IMR-90 (cell line): ENCODE measurements at regions not wholly inside any gene's neighbourhood (a gene's known extent, or its start where the extent isn't known, plus 50 kb on each side); places are given as distances from the start of the nearest gene placed in this dataset.

ENCODE experiments used
- ATAC-seq: fragments of 200-7000 bp; cut with Tn5 transposase; 2 replicates; pipeline ENCODE4 v1.9.1; 2020; ENCODE audit warnings: low read depth, mild to moderate bottlenecking, moderate library complexity
- BruUV-seq: library from RNA; stranded (reverse); fragments of 400-500 nt; replicated peaks from 2 replicates; lab custom pipeline; 2021; lab: Mats Ljungman, UMichigan
- CTCF ChIA-PET: fragments of 300-600 bp; formaldehyde crosslinking; extraction: SDS; loops from one replicate; lab custom pipeline; 2021; ENCODE audit warnings: antibody characterized with exemption; lab: Yijun Ruan, JAX
- POLR2A ChIA-PET: fragments of 300-600 bp; sonication (Branson Sonifier 250); formaldehyde crosslinking; loops from one replicate; lab custom pipeline; 2022; ENCODE audit warnings: antibody characterized with exemption; ENCODE audit not compliant: unreplicated experiment; lab: Charles Lee
- DNase-seq: peaks from one replicate; pipeline ENCODE4 v3.0.0; 2013
- H2AFZ ChIP-seq: replicated peaks from 2 replicates; pipeline ENCODE3; 2013; ENCODE audit warnings: low read length, mild to moderate bottlenecking; ENCODE audit not compliant: poor library complexity
- H2AK5ac ChIP-seq: 2 replicates; pipeline ENCODE4 v1.6.1; 2013; ENCODE audit warnings: low read depth, low read length, inconsistent platforms
- H2AK9ac ChIP-seq: replicated peaks from 2 replicates; pipeline ENCODE3; 2013; ENCODE audit warnings: mild to moderate bottlenecking, low read depth, low read length, moderate library complexity; ENCODE audit not compliant: poor library complexity
- H2BK120ac ChIP-seq: 2 replicates; pipeline ENCODE4 v1.6.1; 2013; ENCODE audit warnings: low read depth, low read length, inconsistent platforms
- H2BK15ac ChIP-seq: 3 replicates; pipeline ENCODE4 v1.6.1; 2013; ENCODE audit warnings: low read depth, low read length, inconsistent platforms
- H2BK20ac ChIP-seq: 2 replicates; pipeline ENCODE4 v1.6.1; 2013; ENCODE audit warnings: low read depth, mild to moderate bottlenecking, inconsistent platforms, low read length, moderate library complexity
- H2BK5ac ChIP-seq: 2 replicates; pipeline ENCODE4 v1.6.1; 2013; ENCODE audit warnings: mild to moderate bottlenecking, low read depth, low read length, inconsistent platforms; ENCODE audit not compliant: poor library complexity, severe bottlenecking
- H3K14ac ChIP-seq: replicated peaks from 2 replicates; pipeline ENCODE4 v1.6.1; 2013; ENCODE audit warnings: low read depth, low read length, inconsistent platforms
- H3K18ac ChIP-seq: 2 replicates; pipeline ENCODE4 v1.6.1; 2013; ENCODE audit warnings: low read depth, low read length, control low read depth
- H3K23ac ChIP-seq: 2 replicates; pipeline ENCODE4 v1.6.1; 2013; ENCODE audit warnings: low read depth, low read length, inconsistent platforms
- H3K27ac ChIP-seq: 2 replicates; pipeline ENCODE4 v1.5.1; 2013; ENCODE audit warnings: mild to moderate bottlenecking, control low read depth, low read length; ENCODE audit not compliant: insufficient read depth
- H3K27me3 ChIP-seq: 2 replicates; pipeline ENCODE4 v1.6.1; 2013; ENCODE audit warnings: low read length; ENCODE audit not compliant: control insufficient read depth, insufficient read depth
- H3K36me3 ChIP-seq: 2 replicates; pipeline ENCODE4 v1.6.1; 2013; ENCODE audit warnings: low read length, mixed read lengths; ENCODE audit not compliant: control insufficient read depth, insufficient read depth
- H3K4ac ChIP-seq: 2 replicates; pipeline ENCODE4 v1.6.1; 2013; ENCODE audit warnings: low read depth, low read length, inconsistent platforms
- H3K4me1 ChIP-seq: 2 replicates; pipeline ENCODE4 v1.6.1; 2013; ENCODE audit warnings: low read length, mixed read lengths; ENCODE audit not compliant: control insufficient read depth, insufficient read depth
- H3K4me2 ChIP-seq: 2 replicates; pipeline ENCODE4 v1.6.1; 2013; ENCODE audit warnings: low read depth, mild to moderate bottlenecking, control low read depth, low read length, moderate library complexity
- H3K4me3 ChIP-seq: 2 replicates; pipeline ENCODE4 v1.5.1; 2013; ENCODE audit warnings: low read depth, mild to moderate bottlenecking, control low read depth, low read length, moderate library complexity; ENCODE audit not compliant: insufficient read depth
- H3K56ac ChIP-seq: 2 replicates; pipeline ENCODE4 v1.6.1; 2013; ENCODE audit warnings: low read length, inconsistent platforms; ENCODE audit not compliant: insufficient read depth; ENCODE audit errors: extremely low read depth
- H3K79me1 ChIP-seq, 2 experiments: 2 replicates each; pipeline ENCODE4 v1.6.1; 2013; ENCODE audit warnings: low read length in 2 of 2, inconsistent platforms in 1 of 2, low read depth in 1 of 2
- H3K9ac ChIP-seq: 2 replicates; pipeline ENCODE4 v1.6.1; 2013; ENCODE audit warnings: low read depth, low read length, control low read depth
- H3K9me1 ChIP-seq: 2 replicates; pipeline ENCODE4 v1.6.1; 2013; ENCODE audit warnings: low read length, inconsistent platforms; ENCODE audit not compliant: insufficient read depth
- H3K9me3 ChIP-seq: 2 replicates; pipeline ENCODE4 v1.6.1; 2013; ENCODE audit warnings: low read length; ENCODE audit not compliant: control insufficient read depth, insufficient read depth
- H4K20me1 ChIP-seq: 2 replicates; pipeline ENCODE4 v1.6.1; 2013; ENCODE audit warnings: low read length, inconsistent platforms; ENCODE audit not compliant: insufficient read depth
- H4K5ac ChIP-seq: 2 replicates; pipeline ENCODE4 v1.6.1; 2013; ENCODE audit warnings: mild to moderate bottlenecking, low read depth, low read length, control low read depth
- H4K8ac ChIP-seq, 2 experiments: 2 replicates each; pipeline ENCODE4 v1.6.1; 2013; ENCODE audit warnings: low read depth in 2 of 2, low read length in 2 of 2, control low read depth in 1 of 2, inconsistent platforms in 1 of 2
- H4K91ac ChIP-seq: 2 replicates; pipeline ENCODE4 v1.6.1; 2013; ENCODE audit warnings: low read depth, low read length, inconsistent platforms; ENCODE audit not compliant: insufficient read depth
- CEBPB ChIP-seq: IDR thresholded peaks from 2 replicates; pipeline ENCODE4 v1.6.1; 2012; ENCODE audit warnings: low read depth, low read length, improper control_type of control experiment
- MAZ ChIP-seq: IDR thresholded peaks from 2 replicates; pipeline ENCODE4 v1.6.1; 2012; ENCODE audit warnings: low read depth, mild to moderate bottlenecking, low read length, improper control_type of control experiment, moderate library complexity, borderline replicate concordance
- NFE2L2 ChIP-seq: fragments of 150-350 bp; IDR thresholded peaks from 2 replicates; pipeline ENCODE4 v1.6.1; 2016; ENCODE audit warnings: low read depth, mild to moderate bottlenecking, low read length
- SMC3 ChIP-seq: fragments of 150-350 bp; IDR thresholded peaks from 2 replicates; pipeline ENCODE4 v1.6.1; 2016; ENCODE audit warnings: low read depth, mild to moderate bottlenecking, antibody characterized with exemption, low read length, moderate library complexity
- WGBS, 2 experiments: methylation state at CpG; one replicate each; pipeline versions ENCODE4 v1.1.5 to v1.1.7; 2013; ENCODE audit warnings: missing lambda C conversion rate in 2 of 2; ENCODE audit not compliant: insufficient read length in 1 of 2; ENCODE audit errors: extremely low coverage in 2 of 2; 5-methylcytosine and 5-hydroxymethylcytosine counted together
- dilution Hi-C: fragments of 300-500 bp; cut with HindIII; formaldehyde crosslinking; loops from one replicate; pipeline ENCODE4 v1.14.3; 2018; ENCODE audit warnings: low sequenced_read_pairs; ENCODE audit not compliant: unreplicated experiment
- in situ Hi-C: fragments of 300-500 bp; cut with MboI; formaldehyde crosslinking; loops from 3 replicates; pipeline ENCODE4 v1.14.3; 2019; ENCODE audit warnings: low sequenced_read_pairs, inconsistent platforms, mixed read lengths
- intact Hi-C: fragments of 100-400 bp; cut with micrococcal nuclease; formaldehyde crosslinking; loops from 2 replicates; pipeline ENCODE4 v1.10.0; 2022

GRCh38 chr2:214865400-214865799, 55.9 kb upstream of the BARD1 start:
- TF ChIP-seq NFE2L2 (no peak), MAZ (no peak), CEBPB (peak; percentile 70), SMC3 (no peak)
- H3K27me3 ChIP-seq = no peaks in the 10 kb centered on the region
- no TSS peak for BruUV-seq
- no peak overlapping the region for H3K4ac ChIP-seq
- no peak overlapping the region for H3K9ac ChIP-seq
- H2AK9ac ChIP-seq = no peak overlapping the region
- ChIA-PET CTCF (no interaction called here), POLR2A (no interaction called here)
- H3K4me3 ChIP-seq = no peak overlapping the region
- no peak overlapping the region for H3K23ac ChIP-seq
- no peaks in the 10 kb centered on the region for H3K4me1 ChIP-seq
- H3K36me3 ChIP-seq = no peaks in the 10 kb centered on the region
- no peak overlapping the region for H2BK5ac ChIP-seq
- H3K14ac ChIP-seq = no peak overlapping the region
- H2AK5ac ChIP-seq = no peak overlapping the region
- no peak overlapping the region for H4K91ac ChIP-seq
- H3K9me3 ChIP-seq = no peaks in the 10 kb centered on the region
- in situ Hi-C loops = no loop called here
- intact Hi-C loops = no loop called here
- no peak overlapping the region for H2AFZ ChIP-seq
- DNase-seq (no peak), ATAC-seq (no peak)
- WGBS, 2 experiments = no CpG with 5 or more reads among the region's 1 CpG
- no peak overlapping the region for H3K18ac ChIP-seq
- no peak overlapping the region for H2BK20ac ChIP-seq
- dilution Hi-C loops = no loop called here
- H3K9me1 ChIP-seq = no peaks in the 10 kb centered on the region
- H3K56ac ChIP-seq = no peak overlapping the region
- no peak overlapping the region for H2BK15ac ChIP-seq
- no peaks in the 10 kb centered on the region for H3K79me1 ChIP-seq
- no peak overlapping the region for H3K4me2 ChIP-seq
- H3K27ac ChIP-seq = no peak overlapping the region
- no peaks in the 10 kb centered on the region for H4K20me1 ChIP-seq
- no peak overlapping the region for H4K5ac ChIP-seq
- no peak overlapping the region for H2BK120ac ChIP-seq
- H4K8ac ChIP-seq = no peak overlapping the region
